OCI-LY7 (cell line): ENCODE measurements at regions not wholly inside any gene's neighbourhood (a gene's known extent, or its start where the extent isn't known, plus 50 kb on each side); places are given as distances from the start of the nearest gene placed in this dataset.

Source experiments
- CTCF ChIP-seq: fragments of 200-600 bp; sonication (generic); conservative IDR thresholded peaks from 2 replicates; pipeline ENCODE4 v1.5.1; 2014; ENCODE audit warnings: mild to moderate bottlenecking, antibody characterized with exemption, low read length, moderate library complexity, mixed read lengths
- EZH2phosphoT487 ChIP-seq: fragments of 200-600 bp; sonication (generic); IDR thresholded peaks from 2 replicates; pipeline ENCODE4 v1.6.1; 2018; ENCODE audit warnings: low read depth, borderline replicate concordance, mild to moderate bottlenecking, mixed run types, antibody characterized with exemption, low read length, moderate library complexity, mixed read lengths

- TF ChIP-seq CTCF (no peak), EZH2phosphoT487 (no peak)
These were observed 411.1 kb upstream of the SPOCK3 start for GRCh38 chr4:167645358-167645757.
